Ishikawa (cell line): ENCODE measurements at regions not wholly inside any gene's neighbourhood (a gene's known extent, or its start where the extent isn't known, plus 50 kb on each side); places are given as distances from the start of the nearest gene placed in this dataset.

Experiments
- CEBPB ChIP-seq: IDR thresholded peaks from 2 replicates; pipeline ENCODE4 v1.6.1; 2012
- EGR1 ChIP-seq: IDR thresholded peaks from 2 replicates; pipeline ENCODE4 v1.6.1; 2012
- EP300 ChIP-seq: IDR thresholded peaks from 2 replicates; pipeline ENCODE4 v1.6.1; 2012; ENCODE audit warnings: borderline replicate concordance
- RAD21 ChIP-seq: IDR thresholded peaks from 2 replicates; pipeline ENCODE4 v1.6.1; 2012; ENCODE audit warnings: low read depth
- TAF1 ChIP-seq: IDR thresholded peaks from 2 replicates; pipeline ENCODE4 v1.6.1; 2012; ENCODE audit warnings: low read depth, mild to moderate bottlenecking
- TCF12 ChIP-seq: IDR thresholded peaks from 2 replicates; pipeline ENCODE4 v1.6.1; 2012; ENCODE audit warnings: low read depth
- YY1 ChIP-seq: IDR thresholded peaks from 2 replicates; pipeline ENCODE4 v1.6.1; 2012; ENCODE audit warnings: low read depth
- ZBTB7A ChIP-seq: IDR thresholded peaks from 2 replicates; pipeline ENCODE4 v1.6.1; 2012; ENCODE audit warnings: low read depth
- TF ChIP-seq, protein P1 (sequence below): IDR thresholded peaks from 2 replicates; pipeline ENCODE4 v1.6.1; 2012
- TF ChIP-seq, protein P2 (sequence below): IDR thresholded peaks from 2 replicates; pipeline ENCODE4 v1.6.1; 2012
- TF ChIP-seq, protein P3 (sequence below): IDR thresholded peaks from 2 replicates; pipeline ENCODE4 v1.6.1; 2012; ENCODE audit warnings: low read depth, mild to moderate bottlenecking

DNA sequence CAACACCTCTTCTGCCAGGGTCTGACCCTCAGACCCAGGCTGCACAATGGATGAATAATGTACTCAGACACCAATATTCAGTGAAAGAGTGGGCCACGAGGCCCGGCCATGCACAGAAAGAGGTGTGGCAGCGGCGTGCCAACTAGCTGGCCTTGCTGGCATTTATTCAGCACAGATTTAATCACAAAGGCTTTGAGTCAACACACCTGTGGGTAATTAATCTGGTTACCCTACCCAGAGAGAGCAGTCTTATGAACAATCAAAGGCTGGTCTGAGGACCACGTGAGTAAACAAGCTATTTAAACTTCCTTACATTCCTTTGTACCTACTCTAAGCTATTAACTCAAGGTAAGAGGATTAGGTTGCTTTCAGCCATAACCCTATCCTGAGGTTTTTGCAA, 324.8 kb downstream of the C12orf50 start:
- TF ChIP-seq EGR1 (no peak), CEBPB (0 out of 2 replicates have a peak, but pooled peaks have one; percentile 6), RAD21 (no peak), EP300 (peak; percentile 69; the same call in 1 of the 2 replicates), TAF1 (no peak), ZBTB7A (no peak), YY1 (no peak), TCF12 (peak; percentile 92)
- TF ChIP-seq, protein P1, sequence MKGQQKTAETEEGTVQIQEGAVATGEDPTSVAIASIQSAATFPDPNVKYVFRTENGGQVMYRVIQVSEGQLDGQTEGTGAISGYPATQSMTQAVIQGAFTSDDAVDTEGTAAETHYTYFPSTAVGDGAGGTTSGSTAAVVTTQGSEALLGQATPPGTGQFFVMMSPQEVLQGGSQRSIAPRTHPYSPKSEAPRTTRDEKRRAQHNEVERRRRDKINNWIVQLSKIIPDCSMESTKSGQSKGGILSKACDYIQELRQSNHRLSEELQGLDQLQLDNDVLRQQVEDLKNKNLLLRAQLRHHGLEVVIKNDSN, result peak; percentile 82
- TF ChIP-seq, protein P2, sequence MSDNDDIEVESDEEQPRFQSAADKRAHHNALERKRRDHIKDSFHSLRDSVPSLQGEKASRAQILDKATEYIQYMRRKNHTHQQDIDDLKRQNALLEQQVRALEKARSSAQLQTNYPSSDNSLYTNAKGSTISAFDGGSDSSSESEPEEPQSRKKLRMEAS, result peak; percentile 81
- TF ChIP-seq, protein P3, sequence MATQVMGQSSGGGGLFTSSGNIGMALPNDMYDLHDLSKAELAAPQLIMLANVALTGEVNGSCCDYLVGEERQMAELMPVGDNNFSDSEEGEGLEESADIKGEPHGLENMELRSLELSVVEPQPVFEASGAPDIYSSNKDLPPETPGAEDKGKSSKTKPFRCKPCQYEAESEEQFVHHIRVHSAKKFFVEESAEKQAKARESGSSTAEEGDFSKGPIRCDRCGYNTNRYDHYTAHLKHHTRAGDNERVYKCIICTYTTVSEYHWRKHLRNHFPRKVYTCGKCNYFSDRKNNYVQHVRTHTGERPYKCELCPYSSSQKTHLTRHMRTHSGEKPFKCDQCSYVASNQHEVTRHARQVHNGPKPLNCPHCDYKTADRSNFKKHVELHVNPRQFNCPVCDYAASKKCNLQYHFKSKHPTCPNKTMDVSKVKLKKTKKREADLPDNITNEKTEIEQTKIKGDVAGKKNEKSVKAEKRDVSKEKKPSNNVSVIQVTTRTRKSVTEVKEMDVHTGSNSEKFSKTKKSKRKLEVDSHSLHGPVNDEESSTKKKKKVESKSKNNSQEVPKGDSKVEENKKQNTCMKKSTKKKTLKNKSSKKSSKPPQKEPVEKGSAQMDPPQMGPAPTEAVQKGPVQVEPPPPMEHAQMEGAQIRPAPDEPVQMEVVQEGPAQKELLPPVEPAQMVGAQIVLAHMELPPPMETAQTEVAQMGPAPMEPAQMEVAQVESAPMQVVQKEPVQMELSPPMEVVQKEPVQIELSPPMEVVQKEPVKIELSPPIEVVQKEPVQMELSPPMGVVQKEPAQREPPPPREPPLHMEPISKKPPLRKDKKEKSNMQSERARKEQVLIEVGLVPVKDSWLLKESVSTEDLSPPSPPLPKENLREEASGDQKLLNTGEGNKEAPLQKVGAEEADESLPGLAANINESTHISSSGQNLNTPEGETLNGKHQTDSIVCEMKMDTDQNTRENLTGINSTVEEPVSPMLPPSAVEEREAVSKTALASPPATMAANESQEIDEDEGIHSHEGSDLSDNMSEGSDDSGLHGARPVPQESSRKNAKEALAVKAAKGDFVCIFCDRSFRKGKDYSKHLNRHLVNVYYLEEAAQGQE, result no peak
